Endothelial cell of umbilical vein (primary cell): ENCODE measurements at regions not wholly inside any gene's neighbourhood (a gene's known extent, or its start where the extent isn't known, plus 50 kb on each side); places are given as distances from the start of the nearest gene placed in this dataset.

ENCODE experiments used
- BruUV-seq: library from RNA; stranded (reverse); fragments of 400-500 nt; replicated peaks from 2 replicates; lab custom pipeline; 2021; lab: Mats Ljungman, UMichigan
- CTCF ChIA-PET: fragments of 300-600, 350-600 bp; sonication (Branson Sonifier 250); formaldehyde crosslinking; loops from one replicate; lab custom pipeline; 2021; ENCODE audit warnings: antibody characterized with exemption, inconsistent platforms; lab: Charles Lee
- POLR2A ChIA-PET: fragments of 300-600, 350-600 bp; sonication (Branson Sonifier 250); formaldehyde crosslinking; loops from one replicate; lab custom pipeline; 2021; ENCODE audit warnings: antibody characterized with exemption, inconsistent platforms; lab: Charles Lee
- DNase-seq: peaks from one replicate; pipeline ENCODE4 v3.0.0-alpha.2; 2011; ENCODE audit warnings: low read depth, low spot score
- FAIRE-seq: peaks from 2 replicates; lab custom pipeline; 2011; peaks lifted over from hg19 to GRCh38; lab: Jason Lieb, UNC
- H2AFZ ChIP-seq: 2 replicates; pipeline ENCODE4 v1.6.0; 2012; ENCODE audit warnings: low read depth, low read length, control low read depth, inconsistent platforms
- H3K27ac ChIP-seq: 2 replicates; pipeline ENCODE4 v1.5.1; 2011; ENCODE audit warnings: low read depth, mild to moderate bottlenecking, control low read depth, low read length, moderate library complexity; ENCODE audit not compliant: insufficient read depth
- H3K27me3 ChIP-seq, 2 experiments: 2 replicates each; pipeline versions ENCODE4 v1.6.0 to v1.6.1; 2011; ENCODE audit warnings: low read length in 2 of 2, mixed read lengths in 1 of 2; ENCODE audit not compliant: control insufficient read depth in 2 of 2, insufficient read depth in 2 of 2
- H3K36me3 ChIP-seq, 2 experiments: 2 replicates in 1 of 2; 3 replicates in 1 of 2; pipeline ENCODE4 v1.5.1; 2011; ENCODE audit warnings: low read length in 2 of 2, mild to moderate bottlenecking in 1 of 2, moderate library complexity in 1 of 2; ENCODE audit not compliant: control insufficient read depth in 2 of 2, insufficient read depth in 2 of 2; ENCODE audit errors: extremely low read depth in 1 of 2
- H3K4me1 ChIP-seq: 3 replicates; pipeline ENCODE4 v1.5.1; 2011; ENCODE audit warnings: mild to moderate bottlenecking, low read length; ENCODE audit not compliant: control insufficient read depth, insufficient read depth; ENCODE audit errors: extremely low read depth
- H3K4me2 ChIP-seq: 2 replicates; pipeline ENCODE4 v1.6.1; 2011; ENCODE audit warnings: low read length, control low read depth, mixed read lengths; ENCODE audit not compliant: insufficient read depth
- H3K4me3 ChIP-seq, 3 experiments: fragments of 200-600 bp in 1 of 3; sonication (generic), shearing (Covaris generic) in 1 of 3; replicated peaks in 1 of 3; 2 replicates each; pipeline ENCODE4 v1.5.1; 2011 to 2016; ENCODE audit warnings: control low read depth in 3 of 3, low read length in 3 of 3, mild to moderate bottlenecking in 2 of 3, inconsistent platforms in 1 of 3, low read depth in 1 of 3, moderate library complexity in 1 of 3; ENCODE audit not compliant: insufficient read depth in 1 of 3
- H3K79me2 ChIP-seq: 2 replicates; pipeline ENCODE4 v1.6.0; 2012; ENCODE audit warnings: low read length, inconsistent platforms; ENCODE audit not compliant: control insufficient read depth, insufficient read depth
- H3K9ac ChIP-seq: replicated peaks from 2 replicates; pipeline ENCODE3; 2011; ENCODE audit warnings: low read length, control low read depth; ENCODE audit not compliant: insufficient read depth; ENCODE audit errors: extremely low read depth
- H3K9me1 ChIP-seq: replicated peaks from 3 replicates; pipeline ENCODE4 v1.6.0; 2011; ENCODE audit warnings: mild to moderate bottlenecking, low read length; ENCODE audit not compliant: control insufficient read depth, insufficient read depth; ENCODE audit errors: extremely low read depth
- H3K9me3 ChIP-seq: replicated peaks from 2 replicates; pipeline ENCODE4 v1.5.1; 2012; ENCODE audit warnings: low read length, inconsistent platforms; ENCODE audit not compliant: control insufficient read depth, insufficient read depth
- H4K20me1 ChIP-seq: replicated peaks from 2 replicates; pipeline ENCODE3; 2011; ENCODE audit warnings: mild to moderate bottlenecking, low read length; ENCODE audit not compliant: control insufficient read depth, insufficient read depth; ENCODE audit errors: extremely low read depth
- EZH2 ChIP-seq: IDR thresholded peaks from 2 replicates; pipeline ENCODE4 v1.6.1; 2012; ENCODE audit warnings: borderline replicate concordance, low read depth, mild to moderate bottlenecking, moderate library complexity, low read length, inconsistent platforms; ENCODE audit not compliant: severe bottlenecking
- FOS ChIP-seq: IDR thresholded peaks from 2 replicates; pipeline ENCODE4 v1.6.1; 2011; ENCODE audit warnings: mild to moderate bottlenecking, low read length, moderate library complexity, borderline replicate concordance; ENCODE audit not compliant: insufficient read depth
- JUN ChIP-seq: IDR thresholded peaks from 2 replicates; pipeline ENCODE4 v1.6.1; 2011; ENCODE audit warnings: borderline replicate concordance, low read depth; ENCODE audit not compliant: insufficient read length, insufficient read depth
- MYC ChIP-seq: IDR thresholded peaks from one replicate; pipeline ENCODE4 v1.6.1; 2011; ENCODE audit warnings: mild to moderate bottlenecking, low read depth, low read length
- POLR2A ChIP-seq: IDR thresholded peaks from 2 replicates; pipeline ENCODE4 v1.6.1; 2012; ENCODE audit warnings: low read depth, mild to moderate bottlenecking, control low read depth, low read length
- POLR2AphosphoS5 ChIP-seq: IDR thresholded peaks from 2 replicates; pipeline ENCODE4 v1.6.1; 2012; ENCODE audit warnings: low read depth, mild to moderate bottlenecking, control low read depth, low read length, moderate library complexity; ENCODE audit not compliant: insufficient read depth
- dilution Hi-C: fragments of 300-500 bp; cut with MboI; formaldehyde crosslinking; loops from one replicate; pipeline ENCODE4 v1.15.0; 2019; ENCODE audit warnings: low sequenced_read_pairs; ENCODE audit not compliant: extremely low pct_ligation_motif_present
- intact Hi-C: fragments of 100-400 bp; cut with micrococcal nuclease; formaldehyde crosslinking; loops from one replicate; pipeline ENCODE4 v1.10.0; 2022
- TF ChIP-seq, protein P1 (sequence below): IDR thresholded peaks from 2 replicates; pipeline ENCODE4 v1.6.1; 2011; ENCODE audit not compliant: insufficient read depth, insufficient read length

DNA sequence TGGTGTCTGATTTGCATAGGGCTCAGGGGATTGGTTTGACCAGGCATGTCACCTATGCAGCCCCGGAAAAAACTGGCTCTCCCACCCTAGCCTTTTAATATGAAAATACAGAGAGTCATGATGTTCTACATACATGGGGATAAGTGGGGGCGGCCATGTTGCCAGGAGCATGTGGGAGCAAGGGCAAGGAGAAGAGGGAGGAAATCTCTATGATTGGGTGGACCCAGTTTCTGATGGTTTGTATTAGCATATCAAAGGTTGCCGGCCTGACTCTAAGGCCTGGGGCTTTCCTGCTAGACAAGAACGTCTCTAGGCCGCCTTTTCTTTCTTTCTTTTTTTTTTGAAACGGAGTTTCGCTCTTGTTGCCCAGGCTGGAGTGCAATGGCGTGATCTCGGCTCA, 123.4 kb upstream of the CPSF6 start:
- Histone ChIP-seq H2AFZ (no peak overlapping the region), H3K4me1 (no peaks in the 10 kb centered on the region), H4K20me1 (no peaks in the 10 kb centered on the region), H3K9me3 (no peaks in the 10 kb centered on the region), H3K79me2 (no peaks in the 10 kb centered on the region), H3K27ac (no peak overlapping the region), H3K9me1 (no peaks in the 10 kb centered on the region), H3K9ac (no peak overlapping the region), H3K4me3 (no peak overlapping the region), H3K36me3 (no peaks in the 10 kb centered on the region), H3K27me3 (peaks cover 2 to 5% of the 10 kb centered on the region in 2 experiments), H3K4me2 (no peak overlapping the region)
- TF ChIP-seq JUN (no peak), FOS (no peak), MYC (no peak), POLR2A (no peak), EZH2 (no peak)
- TF ChIP-seq, protein P1, sequence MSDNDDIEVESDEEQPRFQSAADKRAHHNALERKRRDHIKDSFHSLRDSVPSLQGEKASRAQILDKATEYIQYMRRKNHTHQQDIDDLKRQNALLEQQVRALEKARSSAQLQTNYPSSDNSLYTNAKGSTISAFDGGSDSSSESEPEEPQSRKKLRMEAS = no peak
- intact Hi-C loops (no loop called here), dilution Hi-C loops (no loop called here)
- no peak for FAIRE-seq
- no peak for DNase-seq
- no TSS peak for BruUV-seq
- ChIA-PET POLR2A (no interaction called here), CTCF (no interaction called here)

DNA sequence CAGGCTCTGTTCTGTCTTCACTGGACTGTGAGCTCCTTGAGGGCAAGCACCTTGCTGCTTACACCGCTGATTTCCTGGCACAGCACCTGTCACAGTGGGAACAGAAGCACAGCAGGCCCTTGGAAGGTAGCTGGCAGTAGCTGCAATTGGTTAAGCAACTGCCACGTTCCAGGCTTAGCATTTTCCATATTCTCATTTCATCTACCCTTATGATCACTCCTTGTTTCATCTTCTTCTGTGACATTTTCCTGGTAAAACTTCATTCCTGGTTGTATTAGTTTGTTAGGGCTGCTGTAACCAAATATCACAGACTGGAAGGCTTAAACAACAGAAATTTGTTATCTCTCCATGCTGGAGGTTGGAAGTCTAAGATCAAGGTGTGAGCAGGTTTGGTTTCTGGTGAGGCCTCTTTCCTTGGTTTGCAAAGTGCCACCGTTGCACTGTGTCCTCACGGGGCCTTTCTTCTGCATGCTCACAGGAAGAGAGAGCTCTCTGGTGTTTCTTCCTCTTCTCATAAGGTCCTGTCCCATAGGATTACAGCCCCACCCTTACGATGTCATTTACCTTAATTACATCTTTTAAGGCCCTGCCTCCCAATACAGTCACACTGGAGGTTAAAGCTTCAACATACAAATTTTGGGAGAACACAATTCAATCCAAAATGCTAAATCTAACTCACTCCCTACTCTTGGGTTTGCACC, 121.7 kb upstream of the CPSF6 start:
- Histone ChIP-seq H3K9me1 (no peaks in the 10 kb centered on the region), H2AFZ (no peak overlapping the region), H3K36me3 (no peaks in the 10 kb centered on the region), H3K27me3 (peaks cover 2% of the 10 kb centered on the region in 2 experiments), H3K27ac (no peak overlapping the region), H3K4me1 (no peaks in the 10 kb centered on the region), H3K9ac (no peak overlapping the region), H3K4me3 (no peak overlapping the region), H3K9me3 (no peaks in the 10 kb centered on the region), H4K20me1 (no peaks in the 10 kb centered on the region), H3K79me2 (no peaks in the 10 kb centered on the region), H3K4me2 (no peak overlapping the region)
- CTCF ChIA-PET = no interaction called here
- intact Hi-C loops = no loop called here
- POLR2A ChIA-PET = no interaction called here
- BruUV-seq = no TSS peak
- TF ChIP-seq, protein P1 = no peak
- no peak for TF ChIP-seq POLR2AphosphoS5
- no peak for FAIRE-seq
- DNase-seq = no peak
- dilution Hi-C loops = no loop called here
